ENCODE measurements at regions not wholly inside any gene's neighbourhood (a gene's known extent, or its start where the extent isn't known, plus 50 kb on each side); places are given as distances from the start of the nearest gene placed in this dataset.

- TF ChIP-seq CTCF (IDR thresholded peaks at IDR 0.05) (no peak), POLR2A (IDR thresholded peaks at IDR 0.05) (no peak)
Measured at GRCh38 chr4:81712714-81713113, 241.0 kb upstream of the RASGEF1B start.
